Stimulated activated naive B cell treated with anti-CD40 and anti-IgM and Interleukin-4, amounts not matched to agents 10 μg/mL and 1 μg/mL and 100 μg/mL, for 72 hours (primary cell): ENCODE measurements at regions not wholly inside any gene's neighbourhood (a gene's known extent, or its start where the extent isn't known, plus 50 kb on each side); places are given as distances from the start of the nearest gene placed in this dataset.
"Not testable (repeated sequence)": the region's sequence is repeated elsewhere in the genome, so short reads cannot be mapped to it uniquely, and the experiment has no call there.

Source experiments
- ATAC-seq, 2 donors: fragments of 150-1000 bp; cut with Tn5 transposase; replicated peaks; 2 replicates each; pipeline ENCODE4 v1.10.0; 2021; ENCODE audit warnings: moderate library complexity in 1 of 2
- DNase-seq: peaks from one replicate; pipeline ENCODE4 v3.0.0; 2021
- H3K27ac Mint-ChIP-seq: one replicate; pipeline ENCODE4 v1.8.0; 2022; ENCODE audit warnings: mild to moderate bottlenecking, mixed read lengths
- H3K27me3 Mint-ChIP-seq, 2 donors: one replicate each; pipeline ENCODE4 v1.8.0; 2022; ENCODE audit warnings: mixed read lengths in 2 of 2
- H3K36me3 Mint-ChIP-seq, 2 donors: one replicate each; pipeline ENCODE4 v1.8.0; 2022; ENCODE audit warnings: mixed read lengths in 2 of 2, mild to moderate bottlenecking in 1 of 2
- H3K4me1 Mint-ChIP-seq, 2 donors: one replicate each; pipeline ENCODE4 v1.8.0; 2022; ENCODE audit warnings: mixed read lengths in 2 of 2, mild to moderate bottlenecking in 1 of 2
- H3K4me3 Mint-ChIP-seq, 2 donors: one replicate each; pipeline ENCODE4 v1.8.0; 2022; ENCODE audit warnings: mild to moderate bottlenecking in 2 of 2, mixed read lengths in 2 of 2, moderate library complexity in 1 of 2
- H3K9me3 Mint-ChIP-seq, 2 donors: one replicate each; pipeline ENCODE4 v1.8.0; 2022; ENCODE audit warnings: mixed read lengths in 2 of 2, mild to moderate bottlenecking in 1 of 2

- not testable (repeated sequence) for H3K4me1 Mint-ChIP-seq, H3K27me3 Mint-ChIP-seq, H3K4me3 Mint-ChIP-seq, DNase-seq, H3K36me3 Mint-ChIP-seq, H3K27ac Mint-ChIP-seq, H3K9me3 Mint-ChIP-seq
- ATAC-seq = peak; percentile 53 to 56
Observed at GRCh38 chr2:111442767-111443454, 322.2 kb downstream of the BCL2L11 start.

DNA sequence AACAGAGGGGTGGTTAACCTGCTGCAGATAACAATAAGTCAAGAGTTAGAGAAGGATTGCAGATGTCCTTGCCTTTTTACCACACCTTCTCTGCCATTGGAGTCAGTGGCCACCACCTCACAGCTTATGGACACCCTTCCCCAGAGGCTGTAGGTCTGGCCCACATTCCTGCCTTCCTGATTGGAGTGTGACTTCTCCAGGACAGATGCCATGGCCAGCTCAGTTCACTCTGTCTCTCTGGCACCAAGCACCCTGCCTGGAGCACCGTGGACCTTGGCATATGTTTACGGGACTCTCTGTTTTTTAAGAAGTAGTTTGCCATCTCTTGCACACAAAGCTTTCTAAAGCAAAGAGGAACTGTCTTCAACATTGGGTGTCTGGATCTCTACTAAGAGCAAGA is 323.8 kb downstream of the BCL2L11 start:
- H3K4me1 Mint-ChIP-seq, H3K36me3 Mint-ChIP-seq, H3K27me3 Mint-ChIP-seq, H3K27ac Mint-ChIP-seq, ATAC-seq, H3K4me3 Mint-ChIP-seq, DNase-seq, H3K9me3 Mint-ChIP-seq: not testable (repeated sequence)

GRCh38 chr2:111445191-111445929 is 324.6 kb downstream of the BCL2L11 start:
- not testable (repeated sequence) for H3K9me3 Mint-ChIP-seq, H3K4me1 Mint-ChIP-seq, ATAC-seq, H3K4me3 Mint-ChIP-seq, H3K27ac Mint-ChIP-seq, H3K27me3 Mint-ChIP-seq, H3K36me3 Mint-ChIP-seq, DNase-seq

- DNase-seq, H3K27ac Mint-ChIP-seq: not testable (repeated sequence)
Observed at GRCh38 chr2:111445941-111446340, 325.2 kb downstream of the BCL2L11 start.

DNA sequence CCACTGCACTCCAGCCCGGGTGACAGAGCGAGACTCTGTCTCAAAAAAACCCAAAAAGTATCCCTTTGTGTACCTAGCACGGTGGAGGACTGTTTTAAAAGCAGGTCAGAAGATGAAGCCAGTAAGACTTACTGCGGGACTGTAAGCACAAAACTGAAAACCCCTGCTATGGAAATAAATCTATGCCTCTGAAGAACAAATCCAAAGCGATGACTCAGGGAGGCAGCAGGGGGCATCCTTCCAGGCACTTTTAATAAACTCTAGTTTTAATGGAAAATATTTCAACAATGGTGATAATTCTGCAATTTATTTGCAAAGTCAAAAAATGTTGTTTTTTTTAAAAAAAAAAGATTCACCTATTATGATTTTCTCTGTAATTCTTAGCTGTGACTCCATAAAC is 326.8 kb downstream of the BCL2L11 start:
- H3K4me1 Mint-ChIP-seq, ATAC-seq, H3K27me3 Mint-ChIP-seq, H3K9me3 Mint-ChIP-seq, H3K27ac Mint-ChIP-seq, H3K36me3 Mint-ChIP-seq, DNase-seq, H3K4me3 Mint-ChIP-seq: not testable (repeated sequence)

More at GRCh38 chr2:111445941-111446340, 325.2 kb downstream of the BCL2L11 start:
- not testable (repeated sequence) for H3K4me3 Mint-ChIP-seq, H3K27me3 Mint-ChIP-seq, H3K9me3 Mint-ChIP-seq, H3K4me1 Mint-ChIP-seq, H3K36me3 Mint-ChIP-seq
- peak in 1 of 2 donors; percentile 29 for ATAC-seq

- DNase-seq, H3K36me3 Mint-ChIP-seq, H3K9me3 Mint-ChIP-seq, H3K27ac Mint-ChIP-seq, ATAC-seq, H3K4me1 Mint-ChIP-seq, H3K27me3 Mint-ChIP-seq, H3K4me3 Mint-ChIP-seq: not testable (repeated sequence)
Observed at GRCh38 chr2:111448796-111449195, 328.1 kb downstream of the BCL2L11 start.

DNA sequence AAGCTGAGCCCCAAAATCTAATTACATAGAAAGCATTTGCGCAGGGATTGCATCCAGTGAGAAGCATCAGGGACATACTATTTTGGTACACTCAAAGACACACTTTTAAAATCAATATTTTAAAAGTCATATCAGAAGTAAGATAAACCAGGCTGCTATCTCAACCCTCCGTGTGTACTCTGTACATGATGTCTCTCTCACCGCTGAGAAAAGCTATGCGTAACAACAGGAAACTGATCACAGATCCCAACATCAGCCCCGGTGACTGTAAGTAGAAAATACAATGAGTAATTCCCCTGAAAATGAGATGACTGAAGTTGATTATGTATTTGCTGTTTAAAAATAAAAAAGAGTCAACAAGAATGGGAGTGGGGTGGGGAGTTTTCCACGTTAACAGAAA is 329.8 kb downstream of the BCL2L11 start:
- H3K9me3 Mint-ChIP-seq, H3K27ac Mint-ChIP-seq, H3K36me3 Mint-ChIP-seq, ATAC-seq, DNase-seq, H3K4me1 Mint-ChIP-seq, H3K4me3 Mint-ChIP-seq, H3K27me3 Mint-ChIP-seq: not testable (repeated sequence)

DNA sequence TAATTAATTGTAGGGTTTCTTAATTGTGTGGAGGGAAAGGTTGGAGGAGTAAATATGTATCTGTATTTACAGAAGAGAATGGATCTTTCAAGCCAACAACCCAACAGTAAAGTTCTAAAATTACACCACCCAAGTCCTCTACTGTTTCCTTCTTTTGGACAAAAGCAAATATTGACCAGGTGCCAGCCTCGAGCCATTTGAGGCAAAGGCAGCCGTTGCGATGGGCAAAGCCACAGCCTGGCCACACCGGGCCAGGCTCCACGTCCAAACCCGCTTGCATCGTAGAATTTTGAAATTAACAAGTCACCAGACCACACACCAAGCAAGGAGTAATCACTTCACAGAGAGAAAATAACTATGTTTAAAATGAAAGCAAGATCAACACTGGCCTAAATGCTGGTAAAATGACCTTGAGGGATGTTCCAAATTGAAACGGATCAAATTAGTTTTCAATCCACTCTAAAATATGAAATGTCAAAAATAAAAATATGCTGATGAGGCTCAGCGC is 331.0 kb downstream of the BCL2L11 start:
- H3K4me1 Mint-ChIP-seq, H3K36me3 Mint-ChIP-seq, H3K27me3 Mint-ChIP-seq, H3K9me3 Mint-ChIP-seq, DNase-seq, H3K4me3 Mint-ChIP-seq: not testable (repeated sequence)
- peak overlapping the region; percentile 20 for H3K27ac Mint-ChIP-seq
- peak; percentile 21 to 24 for ATAC-seq

DNA sequence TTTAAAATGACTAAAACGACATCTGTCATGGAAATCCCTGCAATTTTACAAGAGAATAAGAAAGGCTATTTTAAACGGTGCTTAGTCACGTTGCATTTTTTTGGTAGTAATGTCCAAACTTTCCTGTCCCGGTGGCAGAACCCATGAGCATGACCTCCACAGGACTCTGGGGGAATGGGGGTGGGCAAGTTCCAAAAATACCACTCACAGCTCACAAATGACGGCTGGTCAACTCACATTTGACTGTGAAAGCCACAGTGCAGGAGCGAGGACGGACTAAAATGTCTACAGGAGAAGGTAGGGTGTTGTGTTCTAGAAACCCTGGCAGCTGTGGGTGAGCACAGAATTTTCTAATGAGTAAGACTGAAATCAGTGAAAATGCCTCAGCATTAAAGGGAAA is 331.5 kb downstream of the BCL2L11 start:
- not testable (repeated sequence) for H3K9me3 Mint-ChIP-seq, H3K27me3 Mint-ChIP-seq, H3K36me3 Mint-ChIP-seq, H3K4me1 Mint-ChIP-seq, H3K4me3 Mint-ChIP-seq
- peak overlapping the region; percentile 20 for H3K27ac Mint-ChIP-seq
- peak; percentile 62 for DNase-seq
- peak; percentile 91 to 92 for ATAC-seq

DNA sequence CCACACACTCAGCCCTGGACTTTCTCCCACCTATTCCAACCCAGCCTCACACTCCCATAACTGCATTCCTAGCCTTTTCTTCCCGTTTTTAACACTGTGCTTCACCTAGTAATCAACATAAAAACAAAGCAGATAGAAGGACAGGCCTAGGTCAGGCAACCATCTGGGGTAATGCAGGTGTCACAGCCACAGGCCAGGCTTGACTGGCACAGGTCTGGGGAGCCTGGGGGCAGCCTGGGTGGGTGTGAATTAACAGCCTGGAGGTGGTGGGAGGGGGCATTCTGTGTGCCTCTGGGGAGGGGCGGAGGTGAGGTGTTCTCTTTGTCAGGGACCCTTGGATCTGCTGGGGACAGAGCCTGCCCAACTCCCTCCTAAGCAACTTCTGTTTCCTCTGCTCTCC is 332.6 kb downstream of the BCL2L11 start:
- not testable (repeated sequence) for H3K4me3 Mint-ChIP-seq, ATAC-seq, H3K9me3 Mint-ChIP-seq

DNA sequence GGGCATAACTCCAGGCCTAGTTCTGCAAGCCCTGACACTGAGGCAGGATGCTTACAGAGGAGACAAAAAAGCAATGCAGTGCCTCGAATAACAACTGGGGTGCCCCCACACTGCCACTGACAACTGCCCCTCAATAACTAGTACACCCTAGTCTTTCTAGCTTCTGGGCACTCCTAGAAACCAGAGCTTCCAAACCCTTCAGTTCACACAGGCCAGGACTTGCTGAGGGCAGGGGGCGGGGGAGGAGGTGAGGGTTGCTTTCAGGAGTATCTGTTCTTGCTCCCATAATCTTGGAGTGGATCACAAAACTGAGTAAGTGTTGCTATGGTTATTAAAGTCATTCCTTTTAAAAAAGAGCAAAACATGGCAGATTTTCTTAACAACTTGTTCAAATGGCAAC is 333.1 kb downstream of the BCL2L11 start:
- H3K4me3 Mint-ChIP-seq, ATAC-seq, H3K4me1 Mint-ChIP-seq, H3K9me3 Mint-ChIP-seq, DNase-seq, H3K27ac Mint-ChIP-seq, H3K27me3 Mint-ChIP-seq, H3K36me3 Mint-ChIP-seq: not testable (repeated sequence)

More for the DNA sequence above, 332.6 kb downstream of the BCL2L11 start:
- not testable (repeated sequence) for H3K36me3 Mint-ChIP-seq, H3K27ac Mint-ChIP-seq, H3K4me1 Mint-ChIP-seq, H3K27me3 Mint-ChIP-seq, DNase-seq

DNA sequence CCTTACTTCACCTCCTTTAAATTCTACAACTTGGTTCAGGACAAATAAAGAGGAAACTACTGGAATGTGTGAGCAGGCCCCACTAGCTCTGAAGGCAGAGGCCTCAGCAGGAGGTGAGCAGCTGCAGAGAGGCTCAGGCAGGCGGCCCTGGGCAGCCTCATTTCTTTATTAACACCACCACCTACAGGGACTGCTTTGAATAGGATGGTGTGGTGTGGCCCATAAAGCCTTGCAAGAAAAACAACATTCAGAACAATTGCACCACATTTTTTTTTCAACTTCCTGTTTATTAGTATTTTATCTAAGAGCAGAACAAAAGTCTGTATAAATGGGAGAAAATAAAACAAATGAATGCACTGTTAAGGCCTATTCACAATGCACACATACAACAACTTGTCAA is 333.7 kb downstream of the BCL2L11 start:
- not testable (repeated sequence) for H3K36me3 Mint-ChIP-seq, H3K27me3 Mint-ChIP-seq, H3K4me1 Mint-ChIP-seq, H3K9me3 Mint-ChIP-seq, H3K4me3 Mint-ChIP-seq, H3K27ac Mint-ChIP-seq
- DNase-seq (peak; percentile 31), ATAC-seq (peak; percentile 78 to 79)

GRCh38 chr2:111455016-111456015 is 334.6 kb downstream of the BCL2L11 start:
- not testable (repeated sequence) for H3K27me3 Mint-ChIP-seq, H3K4me1 Mint-ChIP-seq, H3K9me3 Mint-ChIP-seq, ATAC-seq, H3K27ac Mint-ChIP-seq, H3K4me3 Mint-ChIP-seq, DNase-seq, H3K36me3 Mint-ChIP-seq

DNA sequence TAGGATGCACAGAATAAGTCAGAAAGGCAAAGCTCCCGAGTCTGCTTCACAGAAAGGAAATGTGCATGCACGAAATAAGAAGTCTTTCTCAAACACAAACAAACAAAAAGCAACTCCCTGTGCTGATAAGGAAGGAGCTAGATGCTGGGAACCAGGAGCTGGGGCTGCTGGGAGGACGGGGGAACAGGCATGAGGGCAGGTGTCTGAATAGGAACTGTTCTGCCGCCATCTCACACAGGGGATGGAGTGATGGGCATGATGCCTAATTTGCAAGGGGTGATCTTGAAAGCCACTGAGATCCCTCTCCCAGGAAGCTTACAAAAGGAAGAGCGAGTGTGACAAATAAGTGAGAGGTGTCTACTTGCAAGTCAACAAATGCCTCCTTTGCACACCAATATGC is 336.5 kb downstream of the BCL2L11 start:
- not testable (repeated sequence) for H3K27me3 Mint-ChIP-seq, DNase-seq, H3K9me3 Mint-ChIP-seq, H3K4me1 Mint-ChIP-seq, ATAC-seq, H3K27ac Mint-ChIP-seq, H3K36me3 Mint-ChIP-seq, H3K4me3 Mint-ChIP-seq
